CD8-positive, alpha-beta memory T cell (primary cell): ENCODE measurements at regions not wholly inside any gene's neighbourhood (a gene's known extent, or its start where the extent isn't known, plus 50 kb on each side); places are given as distances from the start of the nearest gene placed in this dataset.

Source experiments
- CTCF ChIA-PET: fragments of 350-600 bp; sonication (Branson Sonifier 250); formaldehyde crosslinking; loops from one replicate; lab custom pipeline; 2021; ENCODE audit warnings: antibody characterized with exemption; lab: Charles Lee
- POLR2A ChIA-PET: fragments of 350-600 bp; sonication (Branson Sonifier 250); formaldehyde crosslinking; loops from one replicate; lab custom pipeline; 2021; ENCODE audit warnings: antibody characterized with exemption; lab: Charles Lee
- DNase-seq, 5 donors: peaks; one replicate each; pipeline versions ENCODE4 v3.0.0 to v3.0.0-alpha.2; 2020 to 2022; ENCODE audit warnings: mixed read lengths in 1 of 5
- H3K27ac ChIP-seq: one replicate; pipeline ENCODE4 v1.7.0; 2013; ENCODE audit warnings: low read depth, mild to moderate bottlenecking, low read length, moderate library complexity
- H3K27me3 ChIP-seq: 2 replicates; pipeline ENCODE4 v1.7.0; 2013; ENCODE audit warnings: low read length, mild to moderate bottlenecking; ENCODE audit not compliant: insufficient read depth, poor library complexity, severe bottlenecking
- H3K36me3 ChIP-seq: 2 replicates; pipeline ENCODE4 v1.7.0; 2013; ENCODE audit warnings: mild to moderate bottlenecking, low read length, moderate library complexity; ENCODE audit not compliant: insufficient read depth
- H3K4me1 ChIP-seq: 2 replicates; pipeline ENCODE4 v1.7.0; 2013; ENCODE audit warnings: mild to moderate bottlenecking, low read length, moderate library complexity; ENCODE audit not compliant: insufficient read depth
- H3K4me3 ChIP-seq: 2 replicates; pipeline ENCODE4 v1.7.0; 2013; ENCODE audit warnings: mild to moderate bottlenecking, low read length
- H3K9me3 ChIP-seq: 2 replicates; pipeline ENCODE4 v1.7.0; 2013; ENCODE audit warnings: mild to moderate bottlenecking, low read length
- H3K27ac Mint-ChIP-seq, 8 donors: one replicate each; pipeline ENCODE4 v1.8.0; 2020 to 2021; ENCODE audit warnings: mixed read lengths in 8 of 8, mild to moderate bottlenecking in 6 of 8, inconsistent platforms in 3 of 8, moderate library complexity in 3 of 8
- H3K27me3 Mint-ChIP-seq, 2 donors: one replicate each; pipeline ENCODE4 v1.8.0; 2020 to 2021; ENCODE audit warnings: mixed read lengths in 2 of 2, mild to moderate bottlenecking in 1 of 2, moderate library complexity in 1 of 2
- H3K36me3 Mint-ChIP-seq, 3 donors: one replicate each; pipeline ENCODE4 v1.8.0; 2020 to 2021; ENCODE audit warnings: mixed read lengths in 3 of 3, inconsistent platforms in 1 of 3, mild to moderate bottlenecking in 1 of 3
- H3K4me1 Mint-ChIP-seq, 3 donors: one replicate each; pipeline ENCODE4 v1.8.0; 2020 to 2021; ENCODE audit warnings: mixed read lengths in 3 of 3, inconsistent platforms in 1 of 3, mild to moderate bottlenecking in 1 of 3
- H3K4me3 Mint-ChIP-seq, 7 donors: one replicate each; pipeline ENCODE4 v1.8.0; 2020 to 2021; ENCODE audit warnings: mixed read lengths in 7 of 7, mild to moderate bottlenecking in 6 of 7, moderate library complexity in 4 of 7, inconsistent platforms in 2 of 7
- H3K9me3 Mint-ChIP-seq, 5 donors: one replicate each; pipeline ENCODE4 v1.8.0; 2020 to 2022; ENCODE audit warnings: mixed read lengths in 5 of 5, mild to moderate bottlenecking in 3 of 5, moderate library complexity in 2 of 5, inconsistent platforms in 1 of 5

DNA sequence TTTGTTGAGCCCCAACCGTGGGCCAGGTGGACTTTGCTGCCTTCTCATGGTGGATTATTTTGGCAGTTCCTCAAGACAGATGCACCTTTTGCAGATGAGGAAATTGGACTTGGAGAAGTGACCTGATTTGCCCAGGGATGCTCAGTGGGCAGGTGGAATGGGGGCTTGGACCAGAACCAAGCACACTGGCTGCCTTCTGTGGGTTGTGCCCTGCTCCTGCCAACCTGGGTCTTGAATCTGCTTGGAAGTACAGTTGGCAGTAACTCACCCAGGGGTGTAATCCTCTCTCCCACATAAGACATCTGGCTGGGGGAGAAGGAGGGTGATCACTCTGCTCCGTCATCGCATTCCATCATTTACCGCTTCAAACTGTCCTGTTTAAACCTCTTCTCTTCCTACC is 110.5 kb upstream of the GPR26 start:
- Histone ChIP-seq H3K9me3 (no peaks in the 10 kb centered on the region), H3K27me3 (no peaks in the 10 kb centered on the region), H3K4me3 (no peak overlapping the region), H3K27ac (no peak overlapping the region), H3K36me3 (no peaks in the 10 kb centered on the region), H3K4me1 (no peaks in the 10 kb centered on the region)
- no peak for DNase-seq
- Mint-ChIP-seq H3K27me3 (peaks cover 15 to 39% of the 10 kb centered on the region in 2 donors), H3K4me1 (no peaks in the 10 kb centered on the region), H3K4me3 (no peak overlapping the region), H3K9me3 (no peaks in the 10 kb centered on the region), H3K36me3 (peaks cover 0 to 1% (median 0%) of the 10 kb centered on the region in 3 donors), H3K27ac (no peak overlapping the region)
- CTCF ChIA-PET: no interaction called here
- POLR2A ChIA-PET: no interaction called here

DNA sequence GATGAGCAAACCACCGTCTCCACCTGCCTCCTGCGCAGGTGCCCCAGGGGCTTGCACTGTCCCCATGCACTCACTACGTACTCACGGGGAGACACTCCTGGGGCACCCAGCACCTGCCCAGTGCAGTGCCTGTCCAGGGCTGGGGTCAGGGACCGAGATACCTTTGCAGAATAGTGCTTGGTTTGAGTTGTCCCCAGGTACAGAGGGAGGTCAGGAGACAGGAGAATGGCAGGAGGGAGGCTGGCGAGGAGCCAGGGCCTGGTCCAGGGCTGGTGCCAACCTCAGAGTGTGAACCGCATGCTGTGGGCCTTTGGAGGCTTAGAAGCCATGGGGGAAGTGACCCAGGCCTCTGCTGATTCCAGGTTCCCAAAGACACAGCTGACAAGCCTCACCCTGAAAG is 110.1 kb upstream of the GPR26 start:
- H3K4me1 Mint-ChIP-seq: no peaks in the 10 kb centered on the region

DNA sequence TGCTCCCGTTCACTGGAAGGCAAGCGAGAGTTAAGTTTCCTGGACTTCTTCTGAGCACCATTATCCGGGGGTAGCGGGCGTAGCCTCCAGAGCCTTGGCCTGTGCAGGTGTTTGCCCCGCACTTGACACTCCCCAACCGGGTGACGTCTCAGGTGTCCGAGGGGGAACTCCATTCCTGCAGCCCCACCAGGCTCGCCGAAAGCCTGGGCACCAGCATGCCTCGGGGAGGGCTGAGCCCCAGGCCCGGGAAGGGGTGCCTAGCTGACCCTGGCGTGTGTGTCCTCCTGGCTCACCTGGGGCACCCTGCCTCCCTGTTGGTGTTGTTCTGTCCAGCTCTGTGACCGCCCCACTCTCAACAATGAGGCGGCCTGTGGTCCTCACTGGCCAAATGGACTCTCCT is 109.4 kb upstream of the GPR26 start:
- Mint-ChIP-seq H3K9me3 (no peaks in the 10 kb centered on the region), H3K4me3 (no peak overlapping the region), H3K27me3 (peaks cover 6 to 37% of the 10 kb centered on the region in 2 donors), H3K36me3 (no peaks in the 10 kb centered on the region), H3K4me1 (no peaks in the 10 kb centered on the region), H3K27ac (no peak overlapping the region)
- Histone ChIP-seq H3K36me3 (no peaks in the 10 kb centered on the region), H3K9me3 (no peaks in the 10 kb centered on the region), H3K4me3 (no peak overlapping the region), H3K4me1 (no peaks in the 10 kb centered on the region), H3K27me3 (no peaks in the 10 kb centered on the region), H3K27ac (no peak overlapping the region)
- ChIA-PET POLR2A (no interaction called here), CTCF (no interaction called here)
- DNase-seq: no peak

More for the DNA sequence above, 110.1 kb upstream of the GPR26 start:
- Mint-ChIP-seq H3K9me3 (no peaks in the 10 kb centered on the region), H3K36me3 (peaks cover 0 to 1% (median 0%) of the 10 kb centered on the region in 3 donors), H3K27me3 (peaks cover 13 to 42% of the 10 kb centered on the region in 2 donors), H3K4me3 (no peak overlapping the region), H3K27ac (no peak overlapping the region)
- Histone ChIP-seq H3K27ac (no peak overlapping the region), H3K27me3 (no peaks in the 10 kb centered on the region), H3K4me3 (no peak overlapping the region), H3K9me3 (no peaks in the 10 kb centered on the region), H3K4me1 (no peaks in the 10 kb centered on the region), H3K36me3 (no peaks in the 10 kb centered on the region)
- ChIA-PET CTCF (no interaction called here), POLR2A (no interaction called here)
- DNase-seq: no peak

DNA sequence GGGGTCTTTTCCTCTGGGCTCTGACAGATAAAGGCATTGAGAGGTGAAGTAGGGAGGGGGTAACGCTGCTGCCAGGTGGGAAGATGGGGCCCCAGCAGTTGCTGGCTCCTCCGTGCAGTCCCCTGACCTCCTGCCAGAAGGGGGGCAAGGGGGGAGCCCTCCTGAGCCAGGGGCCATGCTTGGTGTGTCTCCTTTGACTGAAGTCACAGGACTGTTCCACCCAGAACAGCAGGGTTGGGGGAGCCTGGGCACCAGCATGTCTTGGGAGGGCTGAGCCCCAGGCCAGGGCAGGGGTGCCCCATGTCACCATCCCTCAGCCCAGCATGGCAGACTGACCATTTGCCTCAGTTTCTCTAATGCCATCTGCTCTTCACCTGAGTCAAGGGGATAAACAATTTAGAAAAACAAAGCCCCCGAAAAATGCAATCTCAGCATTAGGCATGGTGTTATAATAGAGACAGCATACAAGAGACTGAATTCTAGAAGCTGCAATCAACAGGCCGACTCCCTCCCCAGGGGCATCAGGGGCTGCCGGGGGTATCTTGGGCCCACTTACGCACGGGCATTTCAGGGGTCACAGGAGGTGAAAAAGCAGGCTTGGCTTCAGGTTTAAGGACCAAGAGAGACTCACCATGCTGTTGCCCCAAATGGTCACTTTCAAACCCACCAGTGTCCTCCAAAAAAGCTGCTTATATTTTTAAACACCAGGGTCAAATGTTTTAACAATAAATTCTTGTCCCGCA is 108.6 kb upstream of the GPR26 start:
- H3K27me3 ChIP-seq: no peaks in the 10 kb centered on the region

DNA sequence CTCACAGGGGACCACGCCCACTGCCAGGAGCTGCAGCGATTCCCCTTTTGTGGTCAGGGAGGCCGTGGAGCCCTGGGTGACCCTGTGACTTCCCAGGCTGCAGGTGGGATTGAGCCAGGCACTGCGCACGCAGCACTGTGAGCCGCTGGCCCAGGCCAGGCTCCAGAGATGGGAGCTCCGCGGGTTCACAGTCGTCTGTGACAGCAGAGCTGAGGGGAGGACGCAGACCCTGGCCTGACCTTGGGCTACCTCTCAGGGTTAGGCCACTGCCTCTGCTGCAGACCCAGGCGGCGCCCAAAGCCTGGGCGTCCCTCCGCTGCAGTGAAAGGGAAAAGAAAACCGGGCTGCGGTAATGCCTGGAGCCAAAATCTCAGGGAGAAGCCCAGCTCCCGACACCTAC is 107.5 kb upstream of the GPR26 start:
- DNase-seq: no peak
- Histone ChIP-seq H3K4me1 (no peaks in the 10 kb centered on the region), H3K27me3 (no peaks in the 10 kb centered on the region), H3K36me3 (no peaks in the 10 kb centered on the region), H3K4me3 (no peak overlapping the region), H3K27ac (no peak overlapping the region), H3K9me3 (no peaks in the 10 kb centered on the region)
- no peaks in the 10 kb centered on the region for H3K36me3 Mint-ChIP-seq
- no peak overlapping the region for H3K27ac Mint-ChIP-seq
- no peaks in the 10 kb centered on the region for H3K9me3 Mint-ChIP-seq
- ChIA-PET CTCF (interaction anchor here (0.8 to 3.6 kb wide), 4 partner anchors 9 to 511 kb away, joined by 3 to 27 read pairs (median 3); no protein-coding TSS in a partner anchor), POLR2A (no interaction called here)
- H3K4me3 Mint-ChIP-seq: no peak overlapping the region
- H3K27me3 Mint-ChIP-seq: peaks cover 6 to 33% of the 10 kb centered on the region in 2 donors
- no peaks in the 10 kb centered on the region for H3K4me1 Mint-ChIP-seq

More for the DNA sequence above, 108.6 kb upstream of the GPR26 start:
- no peaks in the 10 kb centered on the region for H3K4me1 ChIP-seq
- no peak overlapping the region for H3K4me3 Mint-ChIP-seq
- CTCF ChIA-PET: interaction anchor here (0.7 to 3.6 kb wide), 3 partner anchors 424 to 510 kb away, joined by 3 to 27 read pairs (median 3); no protein-coding TSS in a partner anchor
- no peaks in the 10 kb centered on the region for H3K9me3 ChIP-seq
- no peak overlapping the region for H3K4me3 ChIP-seq
- no peak for DNase-seq
- no peak overlapping the region for H3K27ac ChIP-seq
- no peaks in the 10 kb centered on the region for H3K9me3 Mint-ChIP-seq
- no peaks in the 10 kb centered on the region for H3K36me3 ChIP-seq
- peaks cover 6 to 33% of the 10 kb centered on the region in 2 donors for H3K27me3 Mint-ChIP-seq
- no peaks in the 10 kb centered on the region for H3K36me3 Mint-ChIP-seq
- POLR2A ChIA-PET: no interaction called here
- H3K4me1 Mint-ChIP-seq: no peaks in the 10 kb centered on the region
- peak overlapping the region in 1 of 8 donors; percentile 16 for H3K27ac Mint-ChIP-seq

- Histone ChIP-seq H3K4me3 (no peak overlapping the region), H3K36me3 (no peaks in the 10 kb centered on the region), H3K9me3 (no peaks in the 10 kb centered on the region), H3K4me1 (no peaks in the 10 kb centered on the region), H3K27ac (no peak overlapping the region), H3K27me3 (no peaks in the 10 kb centered on the region)
- CTCF ChIA-PET: interaction anchor here (1.0 to 3.6 kb wide), 2 partner anchors 12 to 425 kb away, joined by 3 to 27 read pairs; no protein-coding TSS in a partner anchor
- H3K4me3 Mint-ChIP-seq: no peak overlapping the region
- no peaks in the 10 kb centered on the region for H3K36me3 Mint-ChIP-seq
- H3K27me3 Mint-ChIP-seq: peaks cover 6 to 33% of the 10 kb centered on the region in 2 donors
- peak; percentile 44 to 60 (median 53) for DNase-seq
- no peaks in the 10 kb centered on the region for H3K9me3 Mint-ChIP-seq
- no peak overlapping the region for H3K27ac Mint-ChIP-seq
- no peaks in the 10 kb centered on the region for H3K4me1 Mint-ChIP-seq
- POLR2A ChIA-PET: no interaction called here
These were observed 106.9 kb upstream of the GPR26 start for GRCh38 chr10:123559066-123559822.

- ChIA-PET CTCF (interaction anchor here (0.6 to 3.6 kb wide), 2 partner anchors 426 to 1104 kb away, joined by 3 to 27 read pairs; no protein-coding TSS in a partner anchor), POLR2A (no interaction called here)
- Mint-ChIP-seq H3K27ac (no peak overlapping the region), H3K4me3 (no peak overlapping the region), H3K4me1 (no peaks in the 10 kb centered on the region), H3K27me3 (peaks cover 6 to 35% of the 10 kb centered on the region in 2 donors), H3K9me3 (no peaks in the 10 kb centered on the region), H3K36me3 (no peaks in the 10 kb centered on the region)
- Histone ChIP-seq H3K27me3 (no peaks in the 10 kb centered on the region), H3K36me3 (no peaks in the 10 kb centered on the region), H3K27ac (no peak overlapping the region), H3K9me3 (no peaks in the 10 kb centered on the region), H3K4me3 (no peak overlapping the region), H3K4me1 (no peaks in the 10 kb centered on the region)
- no peak for DNase-seq
These were observed 106.4 kb upstream of the GPR26 start for GRCh38 chr10:123559823-123560092.
